GM23248 (cell line): ENCODE measurements at regions not wholly inside any gene's neighbourhood (a gene's known extent, or its start where the extent isn't known, plus 50 kb on each side); places are given as distances from the start of the nearest gene placed in this dataset.
"Not testable (repeated sequence)": the region's sequence is repeated elsewhere in the genome, so short reads cannot be mapped to it uniquely, and the experiment has no call there.

Source experiments
- DNase-seq: peaks from one replicate; pipeline ENCODE4 v3.0.0-alpha.2; 2015
- H2AFZ ChIP-seq: fragments of 200-600 bp; sonication (generic); 2 replicates; pipeline ENCODE4 v1.6.1; 2016; ENCODE audit warnings: antibody characterized with exemption
- H3F3A ChIP-seq: fragments of 200-600 bp; sonication (generic); 2 replicates; pipeline ENCODE4 v1.6.1; 2016; ENCODE audit warnings: mild to moderate bottlenecking, antibody characterized with exemption, mixed run types; ENCODE audit not compliant: insufficient read depth
- H3K27ac ChIP-seq: fragments of 200-600 bp; sonication (generic); 2 replicates; pipeline ENCODE4 v1.5.1; 2016; ENCODE audit warnings: mild to moderate bottlenecking
- H3K27me3 ChIP-seq: fragments of 200-600 bp; sonication (generic); replicated peaks from 2 replicates; pipeline ENCODE4 v1.6.1; 2016; ENCODE audit warnings: mild to moderate bottlenecking; ENCODE audit not compliant: insufficient read depth
- H3K36me3 ChIP-seq: fragments of 200-600 bp; sonication (generic); 2 replicates; pipeline ENCODE4 v1.6.1; 2016; ENCODE audit warnings: low read depth, mild to moderate bottlenecking
- H3K4me1 ChIP-seq: fragments of 200-600 bp; sonication (generic); 2 replicates; pipeline ENCODE4 v1.6.1; 2016; ENCODE audit warnings: mild to moderate bottlenecking; ENCODE audit not compliant: insufficient read depth
- H3K4me2 ChIP-seq: fragments of 200-600 bp; sonication (generic); one replicate; pipeline ENCODE4 v1.6.1; 2016; ENCODE audit warnings: mild to moderate bottlenecking; ENCODE audit not compliant: unreplicated experiment
- H3K4me3 ChIP-seq: fragments of 200-600 bp; sonication (generic); 2 replicates; pipeline ENCODE4 v1.5.1; 2016; ENCODE audit warnings: mild to moderate bottlenecking
- H3K79me2 ChIP-seq: fragments of 200-600 bp; sonication (generic); 2 replicates; pipeline ENCODE4 v1.6.1; 2016; ENCODE audit warnings: mild to moderate bottlenecking; ENCODE audit not compliant: insufficient read depth
- H3K9ac ChIP-seq: fragments of 200-600 bp; sonication (generic); 2 replicates; pipeline ENCODE4 v1.6.1; 2016; ENCODE audit warnings: mild to moderate bottlenecking
- H3K9me2 ChIP-seq: fragments of 200-600 bp; sonication (generic); 2 replicates; pipeline ENCODE4 v1.6.1; 2016; ENCODE audit warnings: mixed run types, mild to moderate bottlenecking, moderate library complexity; ENCODE audit not compliant: insufficient read depth
- H3K9me3 ChIP-seq: fragments of 200-600 bp; sonication (generic); one replicate; pipeline ENCODE4 v1.6.1; 2017; ENCODE audit warnings: low read depth
- H4K20me1 ChIP-seq: fragments of 200-600 bp; sonication (generic); 2 replicates; pipeline ENCODE4 v1.6.0; 2016; ENCODE audit not compliant: insufficient read depth
- EZH2 ChIP-seq: fragments of 200-600 bp; sonication (generic); IDR thresholded peaks from 2 replicates; pipeline ENCODE4 v1.6.1; 2018; ENCODE audit warnings: antibody characterized with exemption, mild to moderate bottlenecking; ENCODE audit not compliant: insufficient read depth, poor library complexity, severe bottlenecking
- EZH2phosphoT487 ChIP-seq: fragments of 200-600 bp; sonication (generic); IDR thresholded peaks from 2 replicates; pipeline ENCODE4 v1.6.1; 2018; ENCODE audit warnings: antibody characterized with exemption, moderate library complexity, mild to moderate bottlenecking, low read depth; ENCODE audit not compliant: insufficient read depth
- WGBS, 2 experiments: methylation state at CpG; one replicate each; pipeline ENCODE4 v1.1.6; 2015 to 2017; ENCODE audit warnings: low lambda C conversion rate in 2 of 2, low coverage in 1 of 2; ENCODE audit errors: missing lambda C conversion rate in 2 of 2; 5-methylcytosine and 5-hydroxymethylcytosine counted together
- in situ Hi-C: fragments of 300-500 bp; cut with MboI; formaldehyde crosslinking; loops from 2 replicates; pipeline ENCODE4 v1.15.0; 2020

DNA sequence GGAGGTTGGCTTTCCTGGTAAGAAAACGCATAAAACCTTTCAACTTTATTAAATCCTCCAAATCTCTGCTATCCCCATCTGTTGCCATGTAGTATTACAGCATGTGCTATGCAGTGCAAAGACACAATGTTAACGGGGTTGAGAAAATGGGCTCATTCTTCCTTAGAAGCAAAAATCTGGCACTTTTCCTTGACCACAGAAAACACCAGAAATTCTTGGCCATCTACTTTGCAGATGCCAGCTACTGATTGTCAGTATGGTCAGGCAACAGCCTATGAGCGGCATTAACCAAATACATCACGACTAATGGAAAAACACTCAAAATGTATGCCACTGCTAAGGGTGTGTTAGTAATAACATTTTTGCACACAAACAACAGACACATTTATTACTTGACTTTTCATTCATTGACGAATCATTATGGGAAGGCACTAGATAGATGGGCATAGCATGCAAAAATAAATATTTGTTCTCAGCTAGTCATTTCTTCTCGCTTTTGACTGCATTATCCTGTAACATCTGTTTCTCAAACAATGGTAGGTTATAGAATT lies 65.2 kb upstream of the CRIM1 start:
- Histone ChIP-seq H3K4me3 (no peak overlapping the region), H3K27ac (no peak overlapping the region), H3K27me3 (peaks cover 14% of the 10 kb centered on the region), H3K9me2 (peaks cover 3% of the 10 kb centered on the region; the same call in 1 of the 2 replicates), H4K20me1 (no peaks in the 10 kb centered on the region), H2AFZ (no peak overlapping the region), H3K9ac (no peak overlapping the region), H3F3A (no peaks in the 10 kb centered on the region), H3K4me1 (0 out of 2 replicates have a peak, but pooled peaks cover 7% of the 10 kb centered on the region), H3K79me2 (no peaks in the 10 kb centered on the region), H3K4me2 (no peak overlapping the region), H3K36me3 (no peaks in the 10 kb centered on the region), H3K9me3 (no peaks in the 10 kb centered on the region)
- WGBS, 2 experiments, result 2 to 6% methylated on average over 6 of the region's 6 CpGs
- in situ Hi-C loops, result no loop called here
- peak; percentile 44 for DNase-seq
- TF ChIP-seq EZH2phosphoT487 (no peak), EZH2 (no peak)

- H3K9ac ChIP-seq, result no peak overlapping the region
- in situ Hi-C loops, result no loop called here
- 18 to 22% methylated on average over 1 of the region's 1 CpG for WGBS, 2 experiments
Observed at GRCh38 chr2:36289731-36290130, 65.8 kb upstream of the CRIM1 start.

DNA sequence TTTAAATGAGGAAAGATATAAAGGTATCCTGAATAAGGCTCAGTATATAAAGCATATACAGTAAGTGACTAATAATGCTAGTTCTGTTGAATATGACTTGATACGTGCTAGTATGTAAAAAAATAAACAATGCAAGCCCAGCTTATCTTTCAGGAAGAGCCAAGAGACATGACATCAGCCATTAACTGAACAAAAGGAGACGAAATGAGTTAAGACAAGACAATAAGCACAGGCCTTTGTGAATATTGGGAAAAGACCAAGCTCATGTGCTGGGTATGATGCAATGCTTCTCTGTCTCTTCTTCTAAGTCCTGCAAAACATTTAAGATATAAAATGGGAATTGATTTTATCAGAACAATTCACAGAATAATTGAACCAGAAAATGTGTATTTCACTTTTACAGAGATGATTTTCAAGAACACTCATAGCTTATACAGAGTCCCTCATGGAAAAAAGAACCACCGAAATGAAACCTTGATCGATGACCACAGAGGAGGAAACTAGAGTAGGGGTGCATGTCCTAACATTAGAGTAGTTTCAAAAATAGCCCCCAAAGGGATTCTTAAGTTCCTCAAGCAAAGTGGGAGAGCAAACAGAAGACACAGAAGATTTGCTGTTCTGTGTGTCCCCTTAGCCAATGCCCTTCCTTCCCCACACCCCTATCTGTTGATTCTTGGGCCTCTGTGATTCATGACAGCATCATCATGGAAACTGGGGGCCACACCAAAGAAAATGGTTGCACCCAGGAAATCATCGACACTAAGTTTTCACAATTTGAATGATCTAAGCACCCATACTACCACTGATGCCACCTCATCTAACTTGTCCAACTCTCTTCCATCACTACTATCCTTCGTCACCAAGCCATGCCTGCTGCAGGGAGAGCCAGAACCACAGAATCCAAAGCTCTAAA lies 68.0 kb upstream of the CRIM1 start:
- no peak overlapping the region for H2AFZ ChIP-seq

More at GRCh38 chr2:36289731-36290130, 65.8 kb upstream of the CRIM1 start:
- Histone ChIP-seq H4K20me1 (no peaks in the 10 kb centered on the region), H3K27ac (no peak overlapping the region), H3K27me3 (peaks cover 14% of the 10 kb centered on the region), H3F3A (no peaks in the 10 kb centered on the region), H3K9me2 (peaks cover 3% of the 10 kb centered on the region; the same call in 1 of the 2 replicates), H3K9me3 (no peaks in the 10 kb centered on the region), H3K4me2 (no peak overlapping the region), H3K36me3 (no peaks in the 10 kb centered on the region), H3K79me2 (no peaks in the 10 kb centered on the region), H3K4me3 (no peak overlapping the region), H2AFZ (no peak overlapping the region), H3K4me1 (0 out of 2 replicates have a peak, but pooled peaks cover 7% of the 10 kb centered on the region)
- TF ChIP-seq EZH2, result no peak
- no peak for TF ChIP-seq EZH2phosphoT487
- no peak for DNase-seq

GRCh38 chr2:36279506-36279905 lies 76.1 kb upstream of the CRIM1 start:
- H3K9me2 ChIP-seq, H3K79me2 ChIP-seq, H3K4me1 ChIP-seq, H3K36me3 ChIP-seq, H3K27ac ChIP-seq, H3K9ac ChIP-seq, DNase-seq, H3K9me3 ChIP-seq, H2AFZ ChIP-seq, in situ Hi-C loops, H3F3A ChIP-seq, H4K20me1 ChIP-seq, H3K4me2 ChIP-seq, H3K4me3 ChIP-seq, H3K27me3 ChIP-seq: not testable (repeated sequence)
- WGBS, 2 experiments, result 52 to 54% methylated on average over 7 of the region's 7 CpGs

More for the DNA sequence above, 68.0 kb upstream of the CRIM1 start:
- no peaks in the 10 kb centered on the region for H3K36me3 ChIP-seq
- H4K20me1 ChIP-seq, result no peaks in the 10 kb centered on the region
- no peak overlapping the region for H3K27ac ChIP-seq
- H3K79me2 ChIP-seq, result no peaks in the 10 kb centered on the region
- TF ChIP-seq EZH2phosphoT487 (no peak), EZH2 (no peak)
- H3K4me1 ChIP-seq, result 0 out of 2 replicates have a peak, but pooled peaks cover 7% of the 10 kb centered on the region
- H3K27me3 ChIP-seq, result no peaks in the 10 kb centered on the region
- peaks cover 3% of the 10 kb centered on the region; the same call in 1 of the 2 replicates for H3K9me2 ChIP-seq
- in situ Hi-C loops, result no loop called here
- 49 to 50% methylated on average over 6 of the region's 6 CpGs for WGBS, 2 experiments
- no peak overlapping the region for H3K9ac ChIP-seq
- no peak overlapping the region for H3K4me3 ChIP-seq
- no peaks in the 10 kb centered on the region for H3K9me3 ChIP-seq
- H3F3A ChIP-seq, result no peaks in the 10 kb centered on the region
- DNase-seq, result peak; percentile 9
- no peak overlapping the region for H3K4me2 ChIP-seq
